Adipocyte (in vitro differentiated cells): ENCODE measurements at regions not wholly inside any gene's neighbourhood (a gene's known extent, or its start where the extent isn't known, plus 50 kb on each side); places are given as distances from the start of the nearest gene placed in this dataset.
"Not testable (repeated sequence)": the region's sequence is repeated elsewhere in the genome, so short reads cannot be mapped to it uniquely, and the experiment has no call there.

ENCODE experiments used
- DNase-seq: peaks from one replicate; pipeline ENCODE4 v3.0.0-alpha.2; 2015; ENCODE audit warnings: low read depth
- H3K27me3 ChIP-seq: replicated peaks from 2 replicates; pipeline ENCODE4 v1.7.0; 2013; ENCODE audit warnings: mild to moderate bottlenecking, low read length, moderate library complexity; ENCODE audit not compliant: control insufficient read depth, insufficient read depth
- H3K36me3 ChIP-seq: 2 replicates; pipeline ENCODE4 v1.7.0; 2013; ENCODE audit warnings: low read length, mild to moderate bottlenecking, moderate library complexity; ENCODE audit not compliant: control insufficient read depth, insufficient read depth, severe bottlenecking
- H3K4me1 ChIP-seq: 2 replicates; pipeline ENCODE4 v1.7.0; 2013; ENCODE audit warnings: mild to moderate bottlenecking, low read length, moderate library complexity; ENCODE audit not compliant: control insufficient read depth, insufficient read depth
- H3K4me3 ChIP-seq: 2 replicates; pipeline ENCODE4 v1.7.0; 2013; ENCODE audit warnings: mild to moderate bottlenecking, low read length, moderate library complexity
- H3K9ac ChIP-seq: 2 replicates; pipeline ENCODE4 v1.7.0; 2013; ENCODE audit warnings: mild to moderate bottlenecking, low read length, moderate library complexity
- H3K9me3 ChIP-seq: 2 replicates; pipeline ENCODE4 v1.7.0; 2013; ENCODE audit warnings: mild to moderate bottlenecking, low read length, moderate library complexity; ENCODE audit not compliant: control insufficient read depth

- H3K9ac ChIP-seq, DNase-seq, H3K4me1 ChIP-seq, H3K27me3 ChIP-seq, H3K4me3 ChIP-seq, H3K36me3 ChIP-seq, H3K9me3 ChIP-seq: not testable (repeated sequence)
Measured at GRCh38 chr1:149260284-149260683, 156.9 kb upstream of the NBPF9 start.

- H3K4me3 ChIP-seq, H3K9me3 ChIP-seq, H3K9ac ChIP-seq, H3K27me3 ChIP-seq, H3K4me1 ChIP-seq, H3K36me3 ChIP-seq, DNase-seq: not testable (repeated sequence)
Measured at GRCh38 chr1:149260736-149261340, 157.5 kb upstream of the NBPF9 start.

GRCh38 chr1:149267287-149267686 lies 163.9 kb upstream of the NBPF9 start:
- not testable (repeated sequence) for H3K9ac ChIP-seq, DNase-seq, H3K4me1 ChIP-seq, H3K36me3 ChIP-seq, H3K27me3 ChIP-seq, H3K4me3 ChIP-seq, H3K9me3 ChIP-seq

GRCh38 chr1:149269001-149269702 lies 165.8 kb upstream of the NBPF9 start:
- not testable (repeated sequence) for H3K9ac ChIP-seq, H3K4me3 ChIP-seq, H3K27me3 ChIP-seq, H3K9me3 ChIP-seq, DNase-seq, H3K4me1 ChIP-seq, H3K36me3 ChIP-seq

DNA sequence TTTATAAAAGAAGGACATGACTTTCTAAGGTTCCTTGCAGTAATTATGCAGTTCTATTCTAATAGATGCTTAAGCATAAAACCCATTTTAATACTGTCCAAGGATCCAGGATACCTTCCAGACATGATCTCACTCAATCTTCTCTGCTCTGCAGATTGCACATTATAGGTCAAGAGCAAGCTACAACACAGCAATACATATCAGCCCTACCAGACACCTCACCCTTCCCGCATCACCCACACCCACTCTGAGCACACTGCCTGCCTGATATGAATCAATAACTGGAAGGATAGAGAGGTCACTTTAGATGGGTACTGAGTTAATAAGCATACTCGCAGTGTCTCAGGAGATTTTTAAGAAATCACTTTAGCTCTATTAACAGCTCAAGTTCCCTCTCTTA lies 166.5 kb upstream of the NBPF9 start:
- not testable (repeated sequence) for H3K4me1 ChIP-seq, H3K27me3 ChIP-seq

GRCh38 chr1:149274493-149274892 lies 171.1 kb upstream of the NBPF9 start:
- H3K4me3 ChIP-seq, DNase-seq: not testable (repeated sequence)

More for the DNA sequence above, 166.5 kb upstream of the NBPF9 start:
- not testable (repeated sequence) for H3K9ac ChIP-seq, H3K9me3 ChIP-seq, DNase-seq, H3K4me3 ChIP-seq, H3K36me3 ChIP-seq

GRCh38 chr1:149275802-149276201 lies 172.5 kb upstream of the NBPF9 start:
- not testable (repeated sequence) for H3K4me1 ChIP-seq, DNase-seq, H3K9ac ChIP-seq, H3K36me3 ChIP-seq, H3K4me3 ChIP-seq, H3K27me3 ChIP-seq, H3K9me3 ChIP-seq

More at GRCh38 chr1:149274493-149274892, 171.1 kb upstream of the NBPF9 start:
- not testable (repeated sequence) for H3K27me3 ChIP-seq, H3K9me3 ChIP-seq, H3K4me1 ChIP-seq, H3K36me3 ChIP-seq, H3K9ac ChIP-seq

DNA sequence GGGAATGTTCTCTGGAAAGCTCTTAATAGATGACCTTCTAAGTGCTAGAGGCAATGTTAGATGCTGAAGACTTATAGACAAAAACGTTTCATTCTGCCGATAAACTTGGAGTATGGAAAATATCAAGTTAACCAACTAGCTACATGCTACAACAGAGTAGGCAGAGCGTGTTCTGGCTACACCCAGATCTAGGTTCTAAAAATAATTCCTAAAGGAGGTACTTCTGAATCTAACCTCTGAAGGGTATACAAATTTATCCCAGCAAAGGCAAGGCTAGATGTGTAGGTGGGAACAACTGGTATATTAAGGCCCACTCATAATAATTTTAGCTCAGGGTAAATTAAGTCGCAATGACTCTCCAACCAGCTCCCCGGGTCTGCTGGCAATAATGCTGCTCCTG lies 173.1 kb upstream of the NBPF9 start:
- not testable (repeated sequence) for DNase-seq, H3K9ac ChIP-seq

DNA sequence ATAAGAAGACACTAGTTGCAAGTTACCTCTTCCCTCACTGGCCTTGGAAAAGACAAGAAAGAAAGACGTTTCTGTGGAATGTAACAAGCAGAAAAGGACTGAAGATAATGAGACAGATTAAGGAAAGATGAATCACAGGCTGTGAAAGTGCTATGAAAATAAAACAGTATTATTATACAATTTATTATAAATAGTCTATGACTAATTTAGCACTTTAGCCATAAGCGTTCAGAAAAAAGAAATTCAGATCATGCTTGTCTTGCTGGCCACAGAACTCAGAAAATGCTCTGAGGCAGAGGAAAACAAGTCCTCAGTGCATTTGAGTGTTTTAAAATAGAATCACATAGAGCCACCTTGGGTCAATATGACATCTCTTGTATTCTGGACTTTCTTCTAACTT lies 174.8 kb upstream of the NBPF9 start:
- H3K9ac ChIP-seq, DNase-seq, H3K36me3 ChIP-seq, H3K4me1 ChIP-seq, H3K27me3 ChIP-seq, H3K4me3 ChIP-seq, H3K9me3 ChIP-seq: not testable (repeated sequence)

More for the DNA sequence above, 173.1 kb upstream of the NBPF9 start:
- H3K9me3 ChIP-seq, H3K4me1 ChIP-seq, H3K4me3 ChIP-seq, H3K36me3 ChIP-seq, H3K27me3 ChIP-seq: not testable (repeated sequence)

DNA sequence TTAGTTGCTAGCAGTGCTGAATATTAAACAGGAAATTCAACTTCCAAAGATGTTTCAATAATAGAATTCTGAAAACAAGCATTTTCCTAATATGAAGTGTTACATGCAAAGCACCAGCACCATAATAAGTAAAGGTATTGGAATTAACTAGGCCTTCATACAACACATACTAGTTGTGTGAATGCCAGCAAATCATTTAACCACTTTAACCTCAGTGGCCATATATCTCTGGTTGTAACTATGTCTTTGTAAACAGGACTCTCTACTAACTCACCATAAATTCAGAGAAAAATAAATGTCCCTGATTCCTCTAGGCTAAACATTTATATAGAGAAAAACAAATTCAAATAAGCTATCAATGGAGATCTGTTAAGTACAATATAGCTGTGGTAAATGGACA lies 175.7 kb upstream of the NBPF9 start:
- not testable (repeated sequence) for H3K36me3 ChIP-seq, H3K9ac ChIP-seq, H3K27me3 ChIP-seq, H3K9me3 ChIP-seq, H3K4me1 ChIP-seq, H3K4me3 ChIP-seq, DNase-seq

- H3K4me1 ChIP-seq, H3K9me3 ChIP-seq, H3K27me3 ChIP-seq, H3K4me3 ChIP-seq, DNase-seq, H3K9ac ChIP-seq, H3K36me3 ChIP-seq: not testable (repeated sequence)
Measured at GRCh38 chr1:149279512-149279911, 176.2 kb upstream of the NBPF9 start.

DNA sequence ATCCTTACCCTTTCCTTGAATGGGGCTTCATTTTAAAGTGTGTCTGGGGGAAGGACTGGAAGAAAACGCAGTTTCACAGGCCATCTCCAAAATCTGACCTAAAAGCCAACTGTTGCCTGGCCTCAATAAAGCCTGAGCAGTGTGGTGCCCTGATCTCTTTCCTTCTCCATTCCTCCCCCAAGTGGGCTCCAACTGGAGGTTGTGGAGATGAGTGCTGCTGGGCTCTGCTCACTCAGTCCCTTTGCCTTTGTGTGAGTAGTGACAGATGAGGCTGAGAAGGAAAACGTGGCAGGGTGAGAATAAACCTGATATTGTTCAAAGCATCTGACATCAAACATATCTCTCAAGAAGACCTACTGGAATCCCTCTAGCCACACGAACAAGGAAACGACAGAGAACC lies 181.4 kb upstream of the NBPF9 start:
- H3K36me3 ChIP-seq, H3K4me3 ChIP-seq, H3K9ac ChIP-seq, H3K9me3 ChIP-seq, DNase-seq, H3K4me1 ChIP-seq, H3K27me3 ChIP-seq: not testable (repeated sequence)
